WTC11 (cell line): ENCODE measurements at regions not wholly inside any gene's neighbourhood (a gene's known extent, or its start where the extent isn't known, plus 50 kb on each side); places are given as distances from the start of the nearest gene placed in this dataset.

Experiments
- ATAC-seq: fragments of 200-7000 bp; cut with Tn5 transposase; 2 replicates; pipeline ENCODE4 v1.10.0; 2021; ENCODE audit warnings: mild to moderate bottlenecking, moderate library complexity
- CTCF ChIA-PET: fragments of 300-600 bp; sonication (Branson Sonifier 250); formaldehyde crosslinking; loops from one replicate; lab custom pipeline; 2021; ENCODE audit warnings: antibody characterized with exemption; lab: Charles Lee
- POLR2A ChIA-PET: fragments of 350-600 bp; sonication (Branson Sonifier 250); formaldehyde crosslinking; loops from one replicate; lab custom pipeline; 2021; ENCODE audit warnings: antibody characterized with exemption; lab: Charles Lee
- DNase-seq: peaks from one replicate; pipeline ENCODE4 v3.0.0; 2021; ENCODE audit warnings: low spot score
- H3K27ac Mint-ChIP-seq: 2 replicates; pipeline ENCODE4 v1.8.0; 2021; ENCODE audit warnings: mixed read lengths
- H3K27me3 Mint-ChIP-seq: 2 replicates; pipeline ENCODE4 v1.8.0; 2021; ENCODE audit warnings: low read depth, mild to moderate bottlenecking, moderate library complexity, mixed read lengths
- H3K36me3 Mint-ChIP-seq: 2 replicates; pipeline ENCODE4 v1.8.0; 2021; ENCODE audit warnings: mixed read lengths
- H3K4me1 Mint-ChIP-seq: 2 replicates; pipeline ENCODE4 v1.8.0; 2022; ENCODE audit warnings: mixed read lengths
- H3K4me3 Mint-ChIP-seq: 2 replicates; pipeline ENCODE4 v1.8.0; 2021; ENCODE audit warnings: mild to moderate bottlenecking, moderate library complexity, mixed read lengths
- H3K9me3 Mint-ChIP-seq: 2 replicates; pipeline ENCODE4 v1.8.0; 2021; ENCODE audit warnings: mixed read lengths
- ATF3 ChIP-seq: sonication (generic); formaldehyde crosslinking; conservative IDR thresholded peaks from 2 replicates; pipeline ENCODE4 v1.8.1; 2022; ENCODE audit warnings: mild to moderate bottlenecking, missing genetic modification reagents
- ATF6 ChIP-seq: sonication (generic); formaldehyde crosslinking; IDR thresholded peaks from 2 replicates; pipeline ENCODE4 v1.8.1; 2023; ENCODE audit warnings: mild to moderate bottlenecking, missing genetic modification reagents
- CREB1 ChIP-seq: sonication (generic); formaldehyde crosslinking; IDR thresholded peaks from 2 replicates; pipeline ENCODE4 v1.8.0; 2023; ENCODE audit warnings: mild to moderate bottlenecking, missing genetic modification reagents
- CTCF ChIP-seq: fragments of 200-600 bp; IDR thresholded peaks from 2 replicates; pipeline ENCODE4 v1.8.0; 2022; ENCODE audit warnings: antibody characterized with exemption
- ETV6 ChIP-seq: sonication (generic); formaldehyde crosslinking; IDR thresholded peaks from 2 replicates; pipeline ENCODE4 v1.8.1; 2022; ENCODE audit warnings: mild to moderate bottlenecking, missing genetic modification reagents
- FOXP4 ChIP-seq: sonication (generic); formaldehyde crosslinking; IDR thresholded peaks from 2 replicates; pipeline ENCODE4 v1.8.0; 2022; ENCODE audit warnings: mild to moderate bottlenecking, missing genetic modification reagents
- HMGA2 ChIP-seq: fragments of 250-450 bp; sonication (Bioruptor Pico); IDR thresholded peaks from 2 replicates; pipeline ENCODE4 v1.4.0; 2021; ENCODE audit warnings: mild to moderate bottlenecking, moderate library complexity
- MAX ChIP-seq: sonication (generic); formaldehyde crosslinking; IDR thresholded peaks from 2 replicates; pipeline ENCODE4 v1.8.0; 2022; ENCODE audit warnings: mild to moderate bottlenecking, missing genetic modification reagents
- MXD4 ChIP-seq: fragments of 250-450 bp; sonication (Bioruptor Pico); IDR thresholded peaks from 2 replicates; pipeline ENCODE4 v1.8.0; 2021; ENCODE audit warnings: mild to moderate bottlenecking, moderate library complexity, borderline replicate concordance
- NFE2L1 ChIP-seq: sonication (generic); formaldehyde crosslinking; IDR thresholded peaks from 2 replicates; pipeline ENCODE4 v1.8.1; 2023; ENCODE audit warnings: missing genetic modification reagents
- OVOL2 ChIP-seq: fragments of 250-450 bp; sonication (Bioruptor Pico); IDR thresholded peaks from 2 replicates; pipeline ENCODE4 v1.9.0; 2021; ENCODE audit warnings: mild to moderate bottlenecking, borderline replicate concordance
- SP1 ChIP-seq: sonication (generic); formaldehyde crosslinking; conservative IDR thresholded peaks from 2 replicates; pipeline ENCODE4 v1.8.1; 2022; ENCODE audit warnings: missing genetic modification reagents
- STAT6 ChIP-seq: sonication (generic); formaldehyde crosslinking; conservative IDR thresholded peaks from 2 replicates; pipeline ENCODE4 v1.8.1; 2023; ENCODE audit warnings: mild to moderate bottlenecking, low read depth, missing genetic modification reagents, moderate library complexity
- ZBTB43 ChIP-seq: sonication (generic); formaldehyde crosslinking; IDR thresholded peaks from 2 replicates; pipeline ENCODE4 v1.8.1; 2023; ENCODE audit warnings: mild to moderate bottlenecking, missing genetic modification reagents
- ZNF219 ChIP-seq: sonication (generic); formaldehyde crosslinking; IDR thresholded peaks from 2 replicates; pipeline ENCODE4 v1.8.0; 2023; ENCODE audit warnings: missing genetic modification reagents, mild to moderate bottlenecking, borderline replicate concordance
- ZNF416 ChIP-seq: fragments of 250-450 bp; sonication (Bioruptor Pico); IDR thresholded peaks from 2 replicates; pipeline ENCODE4 v1.9.0; 2021; ENCODE audit warnings: mild to moderate bottlenecking, inconsistent platforms

GRCh38 chr12:28700161-28700560 is 448.9 kb upstream of the FAR2 start:
- no peaks in the 10 kb centered on the region for H3K36me3 Mint-ChIP-seq
- TF ChIP-seq SP1 (no peak), NFE2L1 (no peak), ETV6 (CRISPR knock-in tag) (no peak), ATF6 (CRISPR knock-in tag) (no peak), ZNF416 (CRISPR knock-in tag) (no peak), CTCF (no peak), HMGA2 (CRISPR knock-in tag) (no peak), OVOL2 (CRISPR knock-in tag) (no peak), FOXP4 (CRISPR knock-in tag) (no peak), ZNF219 (no peak), STAT6 (CRISPR knock-in tag) (no peak), ZBTB43 (CRISPR knock-in tag) (no peak), MXD4 (CRISPR knock-in tag) (no peak)
- no peak overlapping the region for H3K4me3 Mint-ChIP-seq
- DNase-seq (no peak), ATAC-seq (no peak)
- CTCF ChIA-PET: no interaction called here
- H3K9me3 Mint-ChIP-seq: peaks cover 9% of the 10 kb centered on the region
- POLR2A ChIA-PET: no interaction called here
- no peaks in the 10 kb centered on the region for H3K27me3 Mint-ChIP-seq
- no peak overlapping the region for H3K27ac Mint-ChIP-seq
- H3K4me1 Mint-ChIP-seq: no peaks in the 10 kb centered on the region

GRCh38 chr12:28704477-28705169 is 444.5 kb upstream of the FAR2 start:
- ChIA-PET POLR2A (no interaction called here), CTCF (no interaction called here)
- H3K4me3 Mint-ChIP-seq: no peak overlapping the region
- H3K9me3 Mint-ChIP-seq: peaks cover 15% of the 10 kb centered on the region
- DNase-seq (no peak), ATAC-seq (no peak)
- no peaks in the 10 kb centered on the region for H3K36me3 Mint-ChIP-seq
- H3K27me3 Mint-ChIP-seq: no peaks in the 10 kb centered on the region
- no peak for TF ChIP-seq CREB1
- TF ChIP-seq ATF3 (CRISPR knock-in tag): no peak
- no peak for TF ChIP-seq MAX (CRISPR knock-in tag)
- H3K4me1 Mint-ChIP-seq: no peaks in the 10 kb centered on the region
- H3K27ac Mint-ChIP-seq: no peak overlapping the region
